GM23248 (cell line): ENCODE measurements at regions not wholly inside any gene's neighbourhood (a gene's known extent, or its start where the extent isn't known, plus 50 kb on each side); places are given as distances from the start of the nearest gene placed in this dataset.

Source experiments
- DNase-seq: peaks from one replicate; pipeline ENCODE4 v3.0.0-alpha.2; 2015
- H2AFZ ChIP-seq: fragments of 200-600 bp; sonication (generic); 2 replicates; pipeline ENCODE4 v1.6.1; 2016; ENCODE audit warnings: antibody characterized with exemption
- H3F3A ChIP-seq: fragments of 200-600 bp; sonication (generic); 2 replicates; pipeline ENCODE4 v1.6.1; 2016; ENCODE audit warnings: mild to moderate bottlenecking, antibody characterized with exemption, mixed run types; ENCODE audit not compliant: insufficient read depth
- H3K27ac ChIP-seq: fragments of 200-600 bp; sonication (generic); 2 replicates; pipeline ENCODE4 v1.5.1; 2016; ENCODE audit warnings: mild to moderate bottlenecking
- H3K27me3 ChIP-seq: fragments of 200-600 bp; sonication (generic); replicated peaks from 2 replicates; pipeline ENCODE4 v1.6.1; 2016; ENCODE audit warnings: mild to moderate bottlenecking; ENCODE audit not compliant: insufficient read depth
- H3K36me3 ChIP-seq: fragments of 200-600 bp; sonication (generic); 2 replicates; pipeline ENCODE4 v1.6.1; 2016; ENCODE audit warnings: low read depth, mild to moderate bottlenecking
- H3K4me1 ChIP-seq: fragments of 200-600 bp; sonication (generic); 2 replicates; pipeline ENCODE4 v1.6.1; 2016; ENCODE audit warnings: mild to moderate bottlenecking; ENCODE audit not compliant: insufficient read depth
- H3K4me2 ChIP-seq: fragments of 200-600 bp; sonication (generic); one replicate; pipeline ENCODE4 v1.6.1; 2016; ENCODE audit warnings: mild to moderate bottlenecking; ENCODE audit not compliant: unreplicated experiment
- H3K4me3 ChIP-seq: fragments of 200-600 bp; sonication (generic); 2 replicates; pipeline ENCODE4 v1.5.1; 2016; ENCODE audit warnings: mild to moderate bottlenecking
- H3K79me2 ChIP-seq: fragments of 200-600 bp; sonication (generic); 2 replicates; pipeline ENCODE4 v1.6.1; 2016; ENCODE audit warnings: mild to moderate bottlenecking; ENCODE audit not compliant: insufficient read depth
- H3K9ac ChIP-seq: fragments of 200-600 bp; sonication (generic); 2 replicates; pipeline ENCODE4 v1.6.1; 2016; ENCODE audit warnings: mild to moderate bottlenecking
- H3K9me2 ChIP-seq: fragments of 200-600 bp; sonication (generic); 2 replicates; pipeline ENCODE4 v1.6.1; 2016; ENCODE audit warnings: mixed run types, mild to moderate bottlenecking, moderate library complexity; ENCODE audit not compliant: insufficient read depth
- H3K9me3 ChIP-seq: fragments of 200-600 bp; sonication (generic); one replicate; pipeline ENCODE4 v1.6.1; 2017; ENCODE audit warnings: low read depth
- H4K20me1 ChIP-seq: fragments of 200-600 bp; sonication (generic); 2 replicates; pipeline ENCODE4 v1.6.0; 2016; ENCODE audit not compliant: insufficient read depth
- EZH2 ChIP-seq: fragments of 200-600 bp; sonication (generic); IDR thresholded peaks from 2 replicates; pipeline ENCODE4 v1.6.1; 2018; ENCODE audit warnings: antibody characterized with exemption, mild to moderate bottlenecking; ENCODE audit not compliant: insufficient read depth, poor library complexity, severe bottlenecking
- EZH2phosphoT487 ChIP-seq: fragments of 200-600 bp; sonication (generic); IDR thresholded peaks from 2 replicates; pipeline ENCODE4 v1.6.1; 2018; ENCODE audit warnings: antibody characterized with exemption, moderate library complexity, mild to moderate bottlenecking, low read depth; ENCODE audit not compliant: insufficient read depth
- WGBS, 2 experiments: methylation state at CpG; one replicate each; pipeline ENCODE4 v1.1.6; 2015 to 2017; ENCODE audit warnings: low lambda C conversion rate in 2 of 2, low coverage in 1 of 2; ENCODE audit errors: missing lambda C conversion rate in 2 of 2; 5-methylcytosine and 5-hydroxymethylcytosine counted together
- in situ Hi-C: fragments of 300-500 bp; cut with MboI; formaldehyde crosslinking; loops from 2 replicates; pipeline ENCODE4 v1.15.0; 2020

DNA sequence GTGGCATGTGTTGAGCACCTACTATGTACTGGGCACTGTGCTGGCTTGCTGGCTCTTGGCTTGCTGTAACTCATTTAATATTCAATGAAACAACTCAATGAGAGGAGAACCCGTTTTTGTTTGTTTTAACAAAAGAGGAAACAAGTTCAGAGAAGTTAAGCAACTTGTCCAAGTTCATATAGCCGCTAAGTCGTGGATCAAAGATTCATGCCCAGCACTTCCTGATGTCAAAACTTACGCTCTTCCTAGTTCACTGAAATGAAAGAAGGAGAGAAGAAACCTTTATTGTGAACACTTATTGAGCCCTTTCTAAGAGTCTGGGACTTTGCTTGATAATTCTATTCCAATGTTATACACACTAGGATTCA lies 475.9 kb downstream of the PTPRU start:
- TF ChIP-seq EZH2 (no peak), EZH2phosphoT487 (no peak)
- DNase-seq = no peak
- H3K4me1 ChIP-seq = peaks cover 52% of the 10 kb centered on the region
- no peaks in the 10 kb centered on the region for H3K9me2 ChIP-seq
- no peak overlapping the region for H3K9ac ChIP-seq
- H3K4me3 ChIP-seq = no peak overlapping the region
- no peaks in the 10 kb centered on the region for H4K20me1 ChIP-seq
- H3K36me3 ChIP-seq = no peaks in the 10 kb centered on the region
- peak overlapping the region; percentile 63 for H3K4me2 ChIP-seq
- H3K27ac ChIP-seq = peak overlapping the region; percentile 23
- no peaks in the 10 kb centered on the region for H3K27me3 ChIP-seq
- H3F3A ChIP-seq = peaks cover 42% of the 10 kb centered on the region
- 86 to 89% methylated on average over 4 of the region's 4 CpGs for WGBS, 2 experiments
- no peak overlapping the region for H2AFZ ChIP-seq
- in situ Hi-C loops = no loop called here
- H3K79me2 ChIP-seq = no peaks in the 10 kb centered on the region
- H3K9me3 ChIP-seq = no peaks in the 10 kb centered on the region

DNA sequence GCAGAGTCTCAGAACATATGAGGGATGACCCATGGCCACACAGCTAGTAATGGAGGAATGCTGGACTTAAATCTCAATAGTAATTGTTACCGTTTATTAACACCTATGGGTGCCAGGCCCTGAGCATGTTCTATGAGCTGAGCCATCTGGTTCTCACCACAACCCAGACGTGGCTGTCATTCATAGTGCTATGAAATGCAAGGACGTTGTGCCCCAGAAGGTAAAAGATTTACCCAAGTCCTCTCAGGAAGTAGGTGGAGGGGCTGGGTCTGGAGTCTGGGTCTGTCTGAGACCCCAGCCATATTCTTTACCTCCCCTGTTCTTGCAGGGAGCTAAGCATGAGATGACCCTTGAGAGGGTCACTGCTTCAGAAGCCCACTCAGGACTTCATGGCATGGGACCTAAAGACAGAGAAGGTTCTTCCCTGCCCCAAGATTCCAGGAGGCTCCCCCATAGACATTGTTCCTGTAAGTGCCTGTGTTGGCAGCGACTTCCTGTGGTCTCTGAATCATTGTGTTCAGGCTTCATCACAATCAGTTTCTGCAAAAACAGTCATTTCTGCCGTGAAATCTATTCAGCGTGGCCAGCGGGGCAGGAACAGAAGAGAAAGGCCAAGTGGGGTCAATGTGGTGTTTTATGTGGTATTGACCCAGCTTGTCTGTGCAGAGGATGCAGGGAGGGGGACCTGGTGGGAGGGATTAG lies 475.4 kb downstream of the PTPRU start:
- peak; percentile 93 for DNase-seq
- in situ Hi-C loops = no loop called here
- Histone ChIP-seq H3F3A (peaks cover 42% of the 10 kb centered on the region), H3K4me3 (no peak overlapping the region), H3K9me3 (no peaks in the 10 kb centered on the region), H3K27ac (peak overlapping the region; percentile 32), H3K9ac (no peak overlapping the region), H3K4me2 (peak overlapping the region; percentile 63), H3K36me3 (no peaks in the 10 kb centered on the region), H2AFZ (no peak overlapping the region), H3K79me2 (no peaks in the 10 kb centered on the region), H3K27me3 (no peaks in the 10 kb centered on the region), H3K9me2 (no peaks in the 10 kb centered on the region), H3K4me1 (peaks cover 52% of the 10 kb centered on the region), H4K20me1 (no peaks in the 10 kb centered on the region)
- TF ChIP-seq EZH2 = no peak
- TF ChIP-seq EZH2phosphoT487 = 0 out of 2 replicates have a peak, but pooled peaks have one; percentile 34
- WGBS, 2 experiments = 14 to 25% methylated on average over 7 of the region's 7 CpGs

DNA sequence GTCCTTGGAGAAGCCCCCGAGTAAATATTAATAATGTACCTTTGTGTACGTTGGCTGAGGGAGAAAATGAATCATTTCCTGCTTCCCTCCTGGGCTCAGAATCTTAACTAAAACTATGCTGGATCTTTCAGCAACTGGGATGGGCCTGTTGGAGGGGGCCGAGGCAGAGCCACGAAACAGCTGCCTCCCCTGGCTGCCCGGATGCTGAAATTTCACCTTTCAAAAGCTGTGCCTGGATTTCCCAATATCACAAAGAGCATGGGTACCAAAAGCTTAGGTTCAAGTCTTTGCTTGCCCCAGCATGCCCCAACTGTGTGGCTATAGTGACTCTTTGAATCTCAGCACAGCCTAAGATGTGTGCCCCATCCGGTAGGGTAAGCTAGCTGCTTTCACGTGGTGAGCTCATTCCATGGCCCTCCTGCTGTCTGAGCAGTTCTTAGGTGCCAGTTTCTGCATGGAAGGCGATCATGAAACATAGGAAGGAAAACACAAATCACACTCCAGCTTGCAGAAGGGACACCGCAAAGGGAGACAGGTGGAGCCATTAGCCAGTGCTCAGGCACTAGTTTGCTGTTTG lies 473.5 kb downstream of the PTPRU start:
- peak overlapping the region; percentile 57 for H3K9ac ChIP-seq
- H3K27me3 ChIP-seq = no peaks in the 10 kb centered on the region
- peaks cover 52% of the 10 kb centered on the region for H3K4me1 ChIP-seq
- H3F3A ChIP-seq = peaks cover 42% of the 10 kb centered on the region
- WGBS, 2 experiments = 34 to 40% methylated on average over 9 of the region's 9 CpGs
- H3K4me3 ChIP-seq = peak overlapping the region; percentile 24; the same call in 1 of the 2 replicates
- no peaks in the 10 kb centered on the region for H3K79me2 ChIP-seq
- peak; percentile 68 for DNase-seq
- H3K9me3 ChIP-seq = no peaks in the 10 kb centered on the region
- no peaks in the 10 kb centered on the region for H3K36me3 ChIP-seq
- no peak for TF ChIP-seq EZH2phosphoT487
- no peak for TF ChIP-seq EZH2
- in situ Hi-C loops = no loop called here
- peak overlapping the region; percentile 79 for H2AFZ ChIP-seq
- peak overlapping the region; percentile 86 for H3K27ac ChIP-seq
- peak overlapping the region; percentile 61 for H3K4me2 ChIP-seq
- no peaks in the 10 kb centered on the region for H4K20me1 ChIP-seq
- no peaks in the 10 kb centered on the region for H3K9me2 ChIP-seq

DNA sequence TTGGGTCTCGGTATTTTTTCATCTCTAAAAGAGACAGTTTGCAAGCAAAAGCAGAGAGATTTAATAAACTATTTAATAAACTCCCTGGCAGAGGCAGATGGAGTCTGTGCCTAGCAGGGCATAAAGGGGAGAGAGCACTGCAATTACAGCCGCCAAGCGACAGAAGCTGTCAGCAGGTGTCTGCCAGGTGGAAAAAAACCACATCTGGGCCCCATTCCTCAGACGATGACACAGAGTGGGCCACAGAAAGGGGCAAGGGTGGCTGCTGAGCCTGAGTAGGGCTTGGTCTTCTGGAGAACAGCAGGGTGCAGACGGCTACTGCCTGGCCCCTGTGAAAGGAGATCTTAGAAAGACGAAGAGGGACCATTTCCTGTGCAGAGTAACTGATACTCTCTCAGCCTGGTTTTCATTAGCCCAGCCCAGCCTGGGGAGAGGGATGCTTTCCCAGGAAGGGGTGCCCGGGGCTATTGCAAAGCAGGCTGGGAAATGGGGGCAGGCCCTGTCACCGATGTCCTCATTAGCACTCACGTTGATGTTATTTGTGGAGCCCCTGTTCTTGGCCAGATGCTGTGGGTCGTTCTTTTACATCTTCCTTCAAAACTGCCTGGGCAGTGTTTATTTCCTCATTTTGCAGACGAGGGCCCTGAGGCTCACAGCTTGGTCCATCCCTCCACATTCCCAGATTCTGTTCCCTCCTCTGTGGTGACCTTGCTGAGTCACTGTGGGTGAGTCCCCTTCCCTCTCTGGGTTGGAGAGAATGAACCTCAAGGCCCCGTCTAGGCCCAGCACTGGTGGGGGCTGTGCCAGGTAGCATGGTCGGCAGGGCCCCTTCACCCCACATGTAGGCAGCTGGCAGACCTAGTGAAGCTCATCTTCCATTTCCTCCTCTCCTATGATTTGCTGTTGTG lies 472.7 kb downstream of the PTPRU start:
- Histone ChIP-seq H3K9ac (peak overlapping the region; percentile 57), H3K27ac (peak overlapping the region; percentile 86)

More for the DNA sequence above, 472.7 kb downstream of the PTPRU start:
- TF ChIP-seq EZH2phosphoT487 (no peak), EZH2 (no peak)
- H3K4me1 ChIP-seq = peaks cover 52% of the 10 kb centered on the region
- H3K9me3 ChIP-seq = no peaks in the 10 kb centered on the region
- peak overlapping the region; percentile 79 for H2AFZ ChIP-seq
- H3K4me3 ChIP-seq = peak overlapping the region; percentile 24; the same call in 1 of the 2 replicates
- in situ Hi-C loops = no loop called here
- H3K9me2 ChIP-seq = no peaks in the 10 kb centered on the region
- H3K27me3 ChIP-seq = no peaks in the 10 kb centered on the region
- H3K36me3 ChIP-seq = no peaks in the 10 kb centered on the region
- peaks cover 42% of the 10 kb centered on the region for H3F3A ChIP-seq
- H3K4me2 ChIP-seq = peak overlapping the region; percentile 61
- H4K20me1 ChIP-seq = no peaks in the 10 kb centered on the region
- H3K79me2 ChIP-seq = no peaks in the 10 kb centered on the region
- 20 to 21% methylated on average over 13 of the region's 13 CpGs for WGBS, 2 experiments
- peak; percentile 81 for DNase-seq
